ENCODE measurements at regions not wholly inside any gene's neighbourhood (a gene's known extent, or its start where the extent isn't known, plus 50 kb on each side); places are given as distances from the start of the nearest gene placed in this dataset.

DNA sequence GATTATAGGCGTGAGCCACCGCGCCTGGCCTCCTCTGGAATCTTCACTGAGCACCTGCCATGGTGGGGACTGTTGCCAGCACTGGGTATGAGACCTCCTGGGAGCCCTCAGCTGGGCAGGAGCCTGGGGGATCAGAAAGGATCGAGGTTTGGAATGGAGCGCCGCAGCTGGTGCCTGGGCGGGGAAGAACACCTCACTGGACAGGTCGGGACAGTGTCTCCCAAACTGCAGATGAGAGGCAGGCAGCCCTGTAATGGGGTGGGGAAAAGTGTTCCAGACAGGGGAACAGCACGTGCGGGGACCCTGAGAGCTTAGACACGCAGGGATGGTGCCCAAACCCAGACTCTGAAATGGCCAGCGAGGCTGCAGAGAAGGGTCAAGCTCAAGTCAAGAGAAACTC, 150.9 kb upstream of the C1orf174 start:
- no peak for TF ChIP-seq POLR2AphosphoS5 (IDR thresholded peaks at IDR 0.05; ENCODE audit: borderline replicate concordance, low read depth, low read length)
- no peak for TF ChIP-seq EZH2 (IDR thresholded peaks at IDR 0.05)
